GM12872 (cell line): ENCODE measurements at regions not wholly inside any gene's neighbourhood (a gene's known extent, or its start where the extent isn't known, plus 50 kb on each side); places are given as distances from the start of the nearest gene placed in this dataset.

ENCODE experiments used
- TF ChIP-seq, protein P1 (sequence below): IDR thresholded peaks from 3 replicates; pipeline ENCODE4 v1.5.1; 2011; ENCODE audit warnings: low read depth, mild to moderate bottlenecking, low read length, moderate library complexity; ENCODE audit not compliant: insufficient read depth

DNA sequence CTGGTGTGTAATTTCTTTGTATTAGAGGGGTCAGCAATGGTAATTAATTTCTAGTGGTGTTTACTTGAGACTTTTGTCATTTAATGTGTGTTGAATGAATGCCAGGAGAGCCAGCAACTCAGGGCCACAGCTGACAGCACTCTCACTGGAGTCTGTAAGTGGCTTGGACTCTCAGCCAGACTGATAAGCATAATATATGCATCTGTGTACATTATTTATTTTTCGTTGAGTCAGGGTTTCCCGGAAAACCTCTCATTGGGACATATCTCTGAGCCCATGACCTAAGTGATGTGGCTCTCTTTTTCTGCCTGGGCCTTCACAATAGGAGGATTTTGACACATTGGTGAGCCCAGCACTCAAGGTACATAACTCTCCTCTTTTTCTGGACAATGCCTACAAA lies 1007.8 kb upstream of the TSPY4 start:
- TF ChIP-seq, protein P1, sequence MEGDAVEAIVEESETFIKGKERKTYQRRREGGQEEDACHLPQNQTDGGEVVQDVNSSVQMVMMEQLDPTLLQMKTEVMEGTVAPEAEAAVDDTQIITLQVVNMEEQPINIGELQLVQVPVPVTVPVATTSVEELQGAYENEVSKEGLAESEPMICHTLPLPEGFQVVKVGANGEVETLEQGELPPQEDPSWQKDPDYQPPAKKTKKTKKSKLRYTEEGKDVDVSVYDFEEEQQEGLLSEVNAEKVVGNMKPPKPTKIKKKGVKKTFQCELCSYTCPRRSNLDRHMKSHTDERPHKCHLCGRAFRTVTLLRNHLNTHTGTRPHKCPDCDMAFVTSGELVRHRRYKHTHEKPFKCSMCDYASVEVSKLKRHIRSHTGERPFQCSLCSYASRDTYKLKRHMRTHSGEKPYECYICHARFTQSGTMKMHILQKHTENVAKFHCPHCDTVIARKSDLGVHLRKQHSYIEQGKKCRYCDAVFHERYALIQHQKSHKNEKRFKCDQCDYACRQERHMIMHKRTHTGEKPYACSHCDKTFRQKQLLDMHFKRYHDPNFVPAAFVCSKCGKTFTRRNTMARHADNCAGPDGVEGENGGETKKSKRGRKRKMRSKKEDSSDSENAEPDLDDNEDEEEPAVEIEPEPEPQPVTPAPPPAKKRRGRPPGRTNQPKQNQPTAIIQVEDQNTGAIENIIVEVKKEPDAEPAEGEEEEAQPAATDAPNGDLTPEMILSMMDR = no peak

DNA sequence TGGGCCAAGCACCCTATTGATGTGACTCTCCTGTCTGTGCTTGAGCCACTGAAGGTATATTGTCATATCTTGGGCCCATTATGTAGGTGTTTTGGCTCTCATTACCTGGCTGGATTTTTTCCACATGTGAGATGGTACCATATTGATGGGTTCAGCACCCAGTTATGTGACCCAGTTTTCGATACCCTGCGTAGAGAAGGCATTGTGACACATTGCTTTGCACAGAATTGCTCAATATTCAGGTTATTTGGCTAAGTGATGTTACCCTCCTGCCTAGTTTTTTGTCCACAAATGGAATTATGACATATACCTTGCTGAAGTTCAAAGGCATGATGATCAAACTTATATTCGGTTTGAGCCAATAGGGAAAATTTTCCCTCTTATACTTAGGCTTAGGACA lies 1007.3 kb upstream of the TSPY4 start:
- TF ChIP-seq, protein P1 = no peak

- TF ChIP-seq, protein P1 = no peak
Observed at GRCh38 chrY:8333328-8333727, 1003.9 kb upstream of the TSPY4 start.

- TF ChIP-seq, protein P1 = no peak
Observed at GRCh38 chrY:8335299-8335835, 1001.9 kb upstream of the TSPY4 start.

DNA sequence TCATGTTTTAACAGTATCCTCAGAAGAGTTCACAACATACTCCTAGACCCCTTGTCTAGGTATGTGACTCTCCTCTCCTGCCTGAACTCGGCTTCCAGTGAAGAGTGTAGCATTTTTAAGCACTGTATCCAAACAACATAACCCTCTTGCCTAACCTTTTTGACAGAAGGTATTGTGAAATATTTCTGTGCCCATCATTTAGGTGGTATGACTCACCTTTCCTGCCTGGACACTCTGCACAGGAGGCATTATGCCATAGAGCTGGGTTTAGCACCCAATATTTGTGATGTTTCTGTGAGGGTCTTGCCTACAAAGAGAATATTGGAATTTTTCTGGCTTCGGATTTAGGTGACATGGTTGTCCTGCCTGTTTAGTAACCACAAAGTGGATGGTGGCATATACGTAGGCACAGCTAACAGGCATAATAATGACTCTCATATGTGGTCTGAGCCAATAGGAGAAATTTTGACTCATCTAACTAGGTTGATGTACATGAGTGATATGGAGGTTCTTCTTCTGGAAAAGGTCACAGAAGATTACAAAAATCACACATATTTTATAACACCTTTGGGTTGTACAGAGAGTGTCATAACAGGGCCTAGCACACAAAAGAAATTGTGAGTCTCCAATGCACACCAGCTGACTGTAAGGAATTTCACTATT lies 1001.0 kb upstream of the TSPY4 start:
- TF ChIP-seq, protein P1 = no peak

DNA sequence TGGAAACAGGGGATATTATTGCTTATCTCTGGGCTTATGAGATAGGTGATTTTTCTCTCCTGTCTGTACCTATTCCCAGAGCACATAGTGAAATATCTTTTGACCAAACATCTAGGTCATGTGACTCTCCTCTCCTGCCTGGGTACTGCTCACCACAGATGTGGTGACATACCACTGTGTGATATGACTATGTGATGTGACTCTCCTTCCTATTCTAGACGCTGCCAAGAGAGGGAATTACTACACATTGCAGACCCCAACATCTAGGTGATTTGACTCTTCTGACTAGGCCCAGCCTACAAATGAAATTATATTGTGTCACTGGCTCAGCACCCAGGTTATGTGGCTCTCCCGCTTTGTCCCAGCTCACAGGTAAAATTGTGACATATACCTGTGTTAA lies 996.3 kb upstream of the TSPY4 start:
- TF ChIP-seq, protein P1 = no peak

- TF ChIP-seq, protein P1 = no peak
Observed at GRCh38 chrY:8342173-8342572, 995.1 kb upstream of the TSPY4 start.
